HUES48 (cell line): ENCODE measurements at regions not wholly inside any gene's neighbourhood (a gene's known extent, or its start where the extent isn't known, plus 50 kb on each side); places are given as distances from the start of the nearest gene placed in this dataset.
"Not testable (repeated sequence)": the region's sequence is repeated elsewhere in the genome, so short reads cannot be mapped to it uniquely, and the experiment has no call there.

Experiments used
- H3K27ac ChIP-seq: one replicate; pipeline ENCODE4 v1.7.0; 2013; ENCODE audit warnings: low read depth, low read length, inconsistent platforms
- H3K27me3 ChIP-seq: 2 replicates; pipeline ENCODE4 v1.6.1; 2013; ENCODE audit warnings: mild to moderate bottlenecking, low read length; ENCODE audit not compliant: control insufficient read depth, insufficient read depth
- H3K36me3 ChIP-seq: 2 replicates; pipeline ENCODE4 v1.6.1; 2013; ENCODE audit warnings: low read length; ENCODE audit not compliant: control insufficient read depth, insufficient read depth
- H3K4me1 ChIP-seq: 2 replicates; pipeline ENCODE4 v1.6.1; 2013; ENCODE audit warnings: mild to moderate bottlenecking, low read length; ENCODE audit not compliant: control insufficient read depth, insufficient read depth
- H3K4me3 ChIP-seq: 2 replicates; pipeline ENCODE4 v1.5.1; 2013; ENCODE audit warnings: mild to moderate bottlenecking, low read depth, low read length
- H3K9ac ChIP-seq: 2 replicates; pipeline ENCODE4 v1.6.1; 2013; ENCODE audit warnings: mild to moderate bottlenecking, low read depth, low read length, moderate library complexity
- H3K9me3 ChIP-seq: 2 replicates; pipeline ENCODE4 v1.6.1; 2013; ENCODE audit warnings: low read length; ENCODE audit not compliant: control insufficient read depth, insufficient read depth

GRCh38 chr12:107593713-107594381, 91.8 kb upstream of the PWP1 start:
- H3K4me1 ChIP-seq, result no peaks in the 10 kb centered on the region
- H3K9me3 ChIP-seq, result peaks cover 6% of the 10 kb centered on the region; the same call in 1 of the 2 replicates
- no peak overlapping the region for H3K9ac ChIP-seq
- H3K27me3 ChIP-seq, result no peaks in the 10 kb centered on the region
- no peaks in the 10 kb centered on the region for H3K36me3 ChIP-seq
- no peak overlapping the region for H3K4me3 ChIP-seq
- no peak overlapping the region for H3K27ac ChIP-seq

- H3K4me3 ChIP-seq, result no peak overlapping the region
- H3K36me3 ChIP-seq, result no peaks in the 10 kb centered on the region
- H3K27me3 ChIP-seq, result no peaks in the 10 kb centered on the region
- peaks cover 6% of the 10 kb centered on the region; the same call in 1 of the 2 replicates for H3K9me3 ChIP-seq
- H3K4me1 ChIP-seq, result no peaks in the 10 kb centered on the region
- H3K9ac ChIP-seq, result no peak overlapping the region
- no peak overlapping the region for H3K27ac ChIP-seq
Observed at GRCh38 chr12:107594995-107595394, 90.6 kb upstream of the PWP1 start.

- Histone ChIP-seq H3K27ac (no peak overlapping the region), H3K4me1 (no peaks in the 10 kb centered on the region), H3K9me3 (peaks cover 6% of the 10 kb centered on the region; the same call in 1 of the 2 replicates), H3K9ac (no peak overlapping the region), H3K27me3 (no peaks in the 10 kb centered on the region), H3K36me3 (no peaks in the 10 kb centered on the region), H3K4me3 (no peak overlapping the region)
Observed at GRCh38 chr12:107597695-107598410, 87.7 kb upstream of the PWP1 start.

GRCh38 chr12:107598906-107599305, 86.7 kb upstream of the PWP1 start:
- Histone ChIP-seq H3K9ac (no peak overlapping the region), H3K9me3 (0 out of 2 replicates have a peak, but pooled peaks cover 2% of the 10 kb centered on the region), H3K4me1 (no peaks in the 10 kb centered on the region), H3K27me3 (no peaks in the 10 kb centered on the region), H3K27ac (no peak overlapping the region), H3K36me3 (no peaks in the 10 kb centered on the region), H3K4me3 (no peak overlapping the region)

GRCh38 chr12:107600581-107601144, 84.9 kb upstream of the PWP1 start:
- Histone ChIP-seq H3K9ac (no peak overlapping the region), H3K4me1 (no peaks in the 10 kb centered on the region), H3K4me3 (no peak overlapping the region), H3K27ac (no peak overlapping the region), H3K9me3 (no peaks in the 10 kb centered on the region), H3K27me3 (no peaks in the 10 kb centered on the region), H3K36me3 (no peaks in the 10 kb centered on the region)

GRCh38 chr12:107602446-107602845, 83.2 kb upstream of the PWP1 start:
- no peaks in the 10 kb centered on the region for H3K9me3 ChIP-seq

GRCh38 chr12:107605293-107605692, 80.3 kb upstream of the PWP1 start:
- Histone ChIP-seq H3K27me3 (no peaks in the 10 kb centered on the region), H3K27ac (no peak overlapping the region)

More at GRCh38 chr12:107602446-107602845, 83.2 kb upstream of the PWP1 start:
- Histone ChIP-seq H3K36me3 (no peaks in the 10 kb centered on the region), H3K27me3 (no peaks in the 10 kb centered on the region), H3K9ac (no peak overlapping the region), H3K27ac (no peak overlapping the region), H3K4me1 (no peaks in the 10 kb centered on the region), H3K4me3 (no peak overlapping the region)

GRCh38 chr12:107607464-107608392, 77.9 kb upstream of the PWP1 start:
- H3K27ac ChIP-seq, result no peak overlapping the region
- no peaks in the 10 kb centered on the region for H3K36me3 ChIP-seq
- H3K4me3 ChIP-seq, result no peak overlapping the region
- no peak overlapping the region for H3K9ac ChIP-seq
- peaks cover 18% of the 10 kb centered on the region for H3K4me1 ChIP-seq
- no peaks in the 10 kb centered on the region for H3K27me3 ChIP-seq
- no peaks in the 10 kb centered on the region for H3K9me3 ChIP-seq

More at GRCh38 chr12:107605293-107605692, 80.3 kb upstream of the PWP1 start:
- H3K9ac ChIP-seq, result no peak overlapping the region
- H3K4me3 ChIP-seq, result no peak overlapping the region
- H3K36me3 ChIP-seq, result no peaks in the 10 kb centered on the region
- no peaks in the 10 kb centered on the region for H3K9me3 ChIP-seq
- peaks cover 14% of the 10 kb centered on the region for H3K4me1 ChIP-seq

- H3K27me3 ChIP-seq, H3K36me3 ChIP-seq, H3K9me3 ChIP-seq, H3K27ac ChIP-seq, H3K4me3 ChIP-seq, H3K9ac ChIP-seq: not testable (repeated sequence)
- H3K4me1 ChIP-seq, result peaks cover 18% of the 10 kb centered on the region
Observed at GRCh38 chr12:107608779-107609178, 76.8 kb upstream of the PWP1 start.

GRCh38 chr12:107610021-107610859, 75.4 kb upstream of the PWP1 start:
- Histone ChIP-seq H3K27ac (peak overlapping the region; percentile 15), H3K4me1 (peaks cover 18% of the 10 kb centered on the region), H3K9me3 (no peaks in the 10 kb centered on the region), H3K36me3 (no peaks in the 10 kb centered on the region), H3K4me3 (peak overlapping the region; percentile 35; the same call in 1 of the 2 replicates), H3K9ac (no peak overlapping the region), H3K27me3 (no peaks in the 10 kb centered on the region)
